ENCODE measurements at regions not wholly inside any gene's neighbourhood (a gene's known extent, or its start where the extent isn't known, plus 50 kb on each side); places are given as distances from the start of the nearest gene placed in this dataset.

- TF ChIP-seq ZNF114 (tag by site-specific recombination; IDR thresholded peaks at IDR 0.05), result no peak
These were observed 87.9 kb upstream of the SMYD2 start (continued) for GRCh38 chr1:214192825-214193643.

GRCh38 chr1:214193691-214194090, 87.3 kb upstream of the SMYD2 start:
- ChIA-PET POLR2A (no interaction called here), CTCF (no interaction called here)
- Histone ChIP-seq H3K4me3 (ENCODE audit: low read depth, low read length) (no peak overlapping the region), H3K27ac (ENCODE audit: extremely low read depth, low read depth, low read length) (no peak overlapping the region), H3K4me1 (ENCODE audit: control insufficient read depth, insufficient read depth, low read length) (no peaks in the 10 kb centered on the region), H3K36me3 (ENCODE audit: control insufficient read depth in 2 of 2, insufficient read depth in 1 of 2, low read length in 2 of 2) (no peaks in the 10 kb centered on the region), H3K9me3 (ENCODE audit: control insufficient read depth, insufficient read depth, low read depth, low read length) (no peaks in the 10 kb centered on the region)
- TF ChIP-seq ZNF624 (tag by site-specific recombination; IDR thresholded peaks at IDR 0.05) (no peak), BCL11A (tag by site-specific recombination; IDR thresholded peaks at IDR 0.05; ENCODE audit: low read depth) (no peak), ZNF433 (tag by site-specific recombination; IDR thresholded peaks at IDR 0.05; ENCODE audit: low read depth) (no peak), YY1 (tag by site-specific recombination; IDR thresholded peaks at IDR 0.05) (no peak), OSR2 (tag by site-specific recombination; IDR thresholded peaks at IDR 0.05) (no peak), HOXC10 (CRISPR knock-in tag; IDR thresholded peaks at IDR 0.05) (no peak), ZNF140 (tag by site-specific recombination; IDR thresholded peaks at IDR 0.05) (no peak), ZBTB11 (tag by site-specific recombination; conservative IDR thresholded peaks at IDR 0.05; ENCODE audit: low read depth) (no peak), MYNN (tag by site-specific recombination; IDR thresholded peaks at IDR 0.05; ENCODE audit: borderline replicate concordance) (no peak)

GRCh38 chr1:214198571-214198970, 82.4 kb upstream of the SMYD2 start:
- ChIA-PET POLR2A (no interaction called here), CTCF (interaction anchor here (0.7 kb wide), 1 partner anchor 32 kb away, joined by 4 read pairs; no protein-coding TSS in a partner anchor)
- Histone ChIP-seq H3K4me3 (ENCODE audit: low read depth, low read length) (no peak overlapping the region), H3K27ac (ENCODE audit: extremely low read depth, low read depth, low read length) (no peak overlapping the region), H3K9me3 (ENCODE audit: control insufficient read depth, insufficient read depth, low read depth, low read length) (no peaks in the 10 kb centered on the region), H3K4me1 (ENCODE audit: control insufficient read depth, insufficient read depth, low read length) (no peaks in the 10 kb centered on the region), H3K36me3 (ENCODE audit: control insufficient read depth in 2 of 2, insufficient read depth in 1 of 2, low read length in 2 of 2) (no peaks in the 10 kb centered on the region)
- TF ChIP-seq ZNF843 (tag by site-specific recombination; IDR thresholded peaks at IDR 0.05), result no peak
- no peak for TF ChIP-seq ZNF501 (tag by site-specific recombination; IDR thresholded peaks at IDR 0.05)
- no peak for TF ChIP-seq ZNF423 (tag by site-specific recombination; IDR thresholded peaks at IDR 0.05)
- no peak for TF ChIP-seq ZNF23 (tag by site-specific recombination; IDR thresholded peaks at IDR 0.05; ENCODE audit: borderline replicate concordance)
- TF ChIP-seq PBX3 (CRISPR knock-in tag; IDR thresholded peaks at IDR 0.05), result no peak
- no peak for TF ChIP-seq ZNF785 (tag by site-specific recombination; IDR thresholded peaks at IDR 0.05)
- no peak for TF ChIP-seq ZNF311 (tag by site-specific recombination; IDR thresholded peaks at IDR 0.05; ENCODE audit: borderline replicate concordance)
- no peak for TF ChIP-seq ZNF148 (tag by site-specific recombination; IDR thresholded peaks at IDR 0.05; ENCODE audit: borderline replicate concordance)
- TF ChIP-seq YY2 (tag by site-specific recombination; IDR thresholded peaks at IDR 0.05), result no peak
- TF ChIP-seq SCRT1 (tag by site-specific recombination; IDR thresholded peaks at IDR 0.05; ENCODE audit: borderline replicate concordance), result no peak

Measured in HEK293 (cell line).